Central memory CD4-positive, alpha-beta T cell (primary cell): ENCODE measurements at regions not wholly inside any gene's neighbourhood (a gene's known extent, or its start where the extent isn't known, plus 50 kb on each side); places are given as distances from the start of the nearest gene placed in this dataset.

Experiments
- DNase-seq: peaks from one replicate; pipeline ENCODE4 v3.0.0; 2022

GRCh38 chr3:66753670-66754069 lies 244.4 kb upstream of the KBTBD8 start:
- no peak for DNase-seq

GRCh38 chr3:66754613-66755012 lies 243.5 kb upstream of the KBTBD8 start:
- DNase-seq, result no peak

- no peak for DNase-seq
Observed at GRCh38 chr3:66755924-66756323, 242.2 kb upstream of the KBTBD8 start.

GRCh38 chr3:66756468-66757036 lies 241.6 kb upstream of the KBTBD8 start:
- no peak for DNase-seq

- DNase-seq, result no peak
Observed at GRCh38 chr3:66761093-66761780, 236.9 kb upstream of the KBTBD8 start.

GRCh38 chr3:66762916-66763693 lies 235.0 kb upstream of the KBTBD8 start:
- DNase-seq, result no peak

- no peak for DNase-seq
Observed at GRCh38 chr3:66778107-66778506, 220.0 kb upstream of the KBTBD8 start.

GRCh38 chr3:66778777-66779176 lies 219.3 kb upstream of the KBTBD8 start:
- no peak for DNase-seq

- DNase-seq, result no peak
Observed at GRCh38 chr3:66785191-66785909, 212.8 kb upstream of the KBTBD8 start.

- DNase-seq, result no peak
Observed at GRCh38 chr3:66789580-66790237, 208.4 kb upstream of the KBTBD8 start.

- DNase-seq, result no peak
Observed at GRCh38 chr3:66792086-66792485, 206.0 kb upstream of the KBTBD8 start.

- no peak for DNase-seq
Observed at GRCh38 chr3:66795365-66795764, 202.7 kb upstream of the KBTBD8 start.

GRCh38 chr3:66796343-66796742 lies 201.8 kb upstream of the KBTBD8 start:
- DNase-seq, result no peak

GRCh38 chr3:66797889-66798560 lies 200.1 kb upstream of the KBTBD8 start:
- no peak for DNase-seq

GRCh38 chr3:66800941-66801545 lies 197.1 kb upstream of the KBTBD8 start:
- no peak for DNase-seq

GRCh38 chr3:66803206-66803605 lies 194.9 kb upstream of the KBTBD8 start:
- no peak for DNase-seq

- no peak for DNase-seq
Observed at GRCh38 chr3:66803721-66804695, 194.1 kb upstream of the KBTBD8 start.

GRCh38 chr3:66808891-66809594 lies 189.1 kb upstream of the KBTBD8 start:
- no peak for DNase-seq

- no peak for DNase-seq
Observed at GRCh38 chr3:66809595-66809958, 188.5 kb upstream of the KBTBD8 start.

- DNase-seq, result no peak
Observed at GRCh38 chr3:66812136-66812535, 186.0 kb upstream of the KBTBD8 start.
